DMS79 (cell line): ENCODE measurements at regions not wholly inside any gene's neighbourhood (a gene's known extent, or its start where the extent isn't known, plus 50 kb on each side); places are given as distances from the start of the nearest gene placed in this dataset.
"Not testable (repeated sequence)": the region's sequence is repeated elsewhere in the genome, so short reads cannot be mapped to it uniquely, and the experiment has no call there.

Experiments
- DNase-seq: peaks from one replicate; lab custom pipeline; 2025; lab: John Stamatoyannopoulos, UW

DNA sequence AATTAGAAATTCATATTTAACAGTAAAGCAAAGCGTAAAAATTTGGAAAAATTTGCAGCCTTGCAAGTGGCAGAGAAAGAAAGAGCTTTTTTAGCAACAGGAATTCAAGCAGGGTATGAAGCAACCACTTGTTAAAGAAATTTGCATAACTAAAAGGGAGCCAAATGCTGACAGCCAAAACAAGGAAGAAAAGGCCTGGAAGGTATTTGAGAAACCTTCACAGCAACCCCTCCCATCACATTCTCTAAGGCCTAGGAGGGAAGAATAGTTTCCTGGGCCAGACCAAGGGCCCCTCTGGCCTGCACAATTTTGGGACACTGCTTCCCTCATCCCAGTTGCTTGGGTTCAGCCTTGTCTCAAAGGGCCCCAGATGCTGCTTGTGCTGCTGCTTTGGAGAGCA lies 672.4 kb upstream of the TMPRSS15 start:
- DNase-seq: no peak

GRCh38 chr21:19109694-19110093 lies 706.1 kb upstream of the TMPRSS15 start:
- no peak for DNase-seq

- DNase-seq: not testable (repeated sequence)
Observed at GRCh38 chr21:19119259-19119658, 715.7 kb upstream of the TMPRSS15 start.

- DNase-seq: no peak
Observed at GRCh38 chr21:19120591-19120990, 717.0 kb upstream of the TMPRSS15 start.

- DNase-seq: no peak
Observed at GRCh38 chr21:19122356-19122755, 718.8 kb upstream of the TMPRSS15 start.

- DNase-seq: no peak
Observed at GRCh38 chr21:19123053-19123452, 719.5 kb upstream of the TMPRSS15 start.

GRCh38 chr21:19123525-19123924 lies 719.9 kb upstream of the TMPRSS15 start:
- no peak for DNase-seq

DNA sequence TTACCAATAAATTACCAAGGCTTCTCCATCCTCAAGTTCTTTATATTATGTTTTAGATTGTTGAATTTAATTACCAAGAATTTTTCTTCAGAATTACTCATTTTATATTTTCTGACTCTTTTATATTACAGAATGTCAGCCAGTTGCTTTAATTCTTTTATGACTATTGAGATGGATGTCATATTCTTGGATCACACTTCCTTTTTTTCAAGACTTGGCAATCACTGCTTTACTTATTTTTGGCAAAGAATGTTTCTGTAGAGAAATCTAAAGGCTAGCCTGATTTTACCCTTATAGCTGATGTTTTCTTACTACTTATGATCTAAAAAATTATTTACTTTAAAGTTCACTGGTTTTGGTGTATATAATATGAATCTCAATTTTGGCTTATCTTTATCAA lies 721.1 kb upstream of the TMPRSS15 start:
- no peak for DNase-seq

- DNase-seq: no peak
Observed at GRCh38 chr21:19130379-19131028, 726.9 kb upstream of the TMPRSS15 start.

GRCh38 chr21:19141511-19141910 lies 737.9 kb upstream of the TMPRSS15 start:
- no peak for DNase-seq

DNA sequence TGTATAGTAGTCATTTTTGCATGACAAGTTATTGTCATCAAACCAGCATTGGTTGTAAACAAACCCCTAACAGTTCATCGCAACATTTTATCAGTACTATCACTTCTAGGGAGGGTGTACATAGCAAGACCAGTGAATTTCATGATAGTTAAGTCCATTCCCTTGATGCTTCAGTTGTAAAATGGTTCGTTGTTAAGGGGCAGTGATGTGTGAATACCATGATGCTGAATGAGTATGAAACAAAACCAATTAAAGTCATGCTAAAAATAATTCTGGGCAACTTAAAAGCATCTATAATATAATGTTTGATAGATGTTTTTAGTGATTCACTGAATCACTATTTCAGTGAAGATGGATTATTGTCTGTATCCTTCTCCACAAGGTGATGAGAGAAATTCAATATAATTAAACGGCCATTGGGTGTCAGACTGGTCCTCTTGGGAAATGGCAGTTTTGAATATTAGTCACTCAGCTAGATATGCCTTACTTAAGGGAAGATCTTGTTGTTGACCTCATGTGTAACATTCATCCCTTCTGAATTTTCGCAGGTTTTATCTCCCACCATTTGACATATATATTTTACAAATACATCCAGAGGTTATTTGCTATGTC lies 742.2 kb upstream of the TMPRSS15 start:
- no peak for DNase-seq

DNA sequence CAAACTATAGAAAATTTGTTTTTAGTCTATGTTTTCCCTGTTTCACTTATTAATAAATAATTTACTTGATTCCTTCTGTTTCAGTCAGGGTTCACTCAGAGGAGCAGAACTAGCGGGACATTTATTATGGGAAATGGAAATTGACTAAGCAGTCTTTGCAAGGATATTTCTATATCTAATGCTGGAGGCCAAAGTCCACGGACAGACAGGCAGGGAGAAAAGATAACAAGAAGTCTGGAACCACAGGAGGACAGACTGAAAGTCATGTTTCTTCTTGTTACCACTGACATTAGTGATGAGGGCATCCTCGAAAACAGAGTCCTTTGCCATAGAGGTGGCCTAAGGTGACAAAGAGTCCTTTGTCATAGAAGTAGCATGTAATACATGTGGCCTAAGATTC lies 744.5 kb upstream of the TMPRSS15 start:
- no peak for DNase-seq

DNA sequence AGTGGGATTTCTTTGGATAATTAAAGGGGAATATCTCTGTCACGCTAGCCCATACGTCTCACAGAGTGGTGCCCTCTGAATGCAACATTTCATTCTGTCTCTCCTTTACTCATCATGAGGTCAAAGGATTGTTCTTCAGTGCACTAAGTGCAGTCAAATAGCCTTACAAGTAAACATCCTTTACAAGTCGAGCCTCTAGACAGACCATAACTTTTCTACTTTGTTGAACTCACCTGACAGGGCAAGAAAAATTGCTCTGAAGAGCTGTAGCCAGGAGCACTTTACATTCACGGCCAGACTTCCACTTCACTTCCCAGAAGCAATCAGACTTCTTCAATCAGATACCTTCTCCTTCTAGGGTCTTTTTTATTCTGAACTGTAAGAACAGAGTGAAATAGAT lies 768.0 kb upstream of the TMPRSS15 start:
- DNase-seq: no peak

DNA sequence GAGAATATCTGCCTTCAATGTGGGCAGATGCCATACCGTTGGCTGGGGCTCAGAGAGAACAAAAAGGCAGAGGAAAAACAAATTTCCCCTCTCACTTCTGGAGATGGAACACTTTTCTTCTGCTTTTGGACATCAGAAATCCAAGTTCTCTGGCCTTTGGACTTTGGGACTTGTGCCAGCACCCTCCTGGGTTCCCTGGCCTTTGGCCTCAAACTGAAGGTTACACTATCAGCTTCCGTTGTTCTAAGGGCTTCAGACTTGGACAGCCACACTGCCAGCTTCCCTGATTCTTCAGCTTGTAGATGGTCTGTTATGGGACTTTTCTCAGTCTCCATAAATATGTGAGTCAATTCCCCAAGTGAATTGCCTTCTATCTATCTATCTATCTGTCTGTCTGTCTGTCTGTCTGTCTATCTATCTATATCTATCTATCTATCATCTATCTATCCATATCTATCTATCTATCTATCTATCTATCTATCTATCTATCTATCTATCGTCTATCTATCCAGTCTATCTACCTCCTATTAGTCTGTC lies 778.1 kb upstream of the TMPRSS15 start:
- no peak for DNase-seq

DNA sequence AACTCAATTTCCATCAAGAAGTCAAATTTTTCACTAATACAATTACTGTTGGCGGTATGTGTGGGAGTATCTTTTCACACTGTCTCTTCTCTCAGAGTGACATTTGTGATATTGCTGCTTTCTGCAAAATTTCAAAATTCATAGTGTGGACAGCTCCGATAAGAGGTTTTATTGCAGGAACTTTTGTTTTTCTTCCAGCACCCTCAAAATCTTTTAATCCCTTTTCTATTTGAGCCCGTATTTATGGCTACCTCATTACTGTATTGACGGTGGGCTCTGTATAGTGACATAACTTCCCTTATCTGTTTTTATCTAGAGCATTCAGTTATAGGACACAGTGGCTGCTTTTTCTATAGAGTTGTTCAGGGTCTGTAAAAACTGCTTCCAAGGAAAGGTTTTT lies 794.4 kb upstream of the TMPRSS15 start:
- DNase-seq: no peak

DNA sequence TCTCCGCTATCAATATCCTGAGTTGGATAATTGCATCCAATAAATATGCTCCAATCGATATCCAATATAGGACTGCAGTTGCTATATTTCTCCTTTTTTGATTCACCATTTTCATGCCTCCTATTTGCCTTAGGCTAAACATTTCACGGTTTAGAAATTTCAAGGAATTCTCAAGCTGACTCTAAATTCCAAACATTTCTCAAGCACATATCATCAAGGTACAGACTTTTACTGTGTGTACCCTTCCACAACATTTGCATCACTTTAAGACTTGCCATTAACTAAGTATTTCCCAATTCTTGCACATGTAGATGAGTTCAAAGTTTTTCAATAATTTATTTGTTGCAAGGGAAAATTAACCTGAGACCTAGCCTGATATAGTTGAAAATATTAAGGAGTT lies 795.2 kb upstream of the TMPRSS15 start:
- DNase-seq: no peak

DNA sequence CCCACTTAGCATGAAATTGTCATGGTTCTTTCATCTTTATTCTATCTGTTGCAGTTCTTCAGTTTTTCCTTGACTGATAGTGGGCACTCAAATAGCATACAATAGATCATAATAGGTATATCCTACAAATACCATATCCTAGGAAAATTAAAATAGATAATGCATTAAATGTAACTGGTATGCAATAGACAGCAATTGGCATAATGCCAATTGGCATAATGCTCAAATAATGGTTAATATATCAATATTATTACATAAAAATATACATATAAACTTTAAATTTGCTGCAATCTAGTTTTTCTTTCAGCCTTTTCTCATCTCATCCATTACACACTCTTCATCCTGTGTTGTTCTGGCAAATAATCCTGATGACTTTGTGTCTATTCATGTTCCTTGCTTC lies 814.6 kb upstream of the TMPRSS15 start:
- DNase-seq: no peak

GRCh38 chr21:19224090-19224489 lies 820.5 kb upstream of the TMPRSS15 start:
- DNase-seq: no peak

GRCh38 chr21:19228226-19228625 lies 824.6 kb upstream of the TMPRSS15 start:
- no peak for DNase-seq

DNA sequence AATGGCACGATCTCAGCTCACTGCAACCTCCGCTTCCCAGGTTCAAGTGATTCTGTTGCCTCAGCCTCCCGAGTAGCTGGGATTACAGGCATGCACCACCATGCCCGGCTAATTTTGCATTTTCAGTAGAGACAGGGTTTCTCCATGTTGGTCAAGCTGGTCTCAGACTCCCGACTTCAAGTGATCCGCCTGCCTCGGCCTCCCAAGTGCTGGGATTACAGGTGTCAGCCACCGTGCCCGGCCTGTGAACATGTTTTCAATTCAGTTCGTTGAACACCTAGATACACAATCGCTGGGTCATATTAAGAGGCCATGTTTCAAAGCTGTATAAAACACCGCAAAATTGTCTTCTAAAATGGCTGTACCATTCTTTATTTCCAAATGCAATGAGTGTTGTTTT lies 830.3 kb upstream of the TMPRSS15 start:
- not testable (repeated sequence) for DNase-seq

- no peak for DNase-seq
Observed at GRCh38 chr21:19236209-19236608, 832.6 kb upstream of the TMPRSS15 start.

DNA sequence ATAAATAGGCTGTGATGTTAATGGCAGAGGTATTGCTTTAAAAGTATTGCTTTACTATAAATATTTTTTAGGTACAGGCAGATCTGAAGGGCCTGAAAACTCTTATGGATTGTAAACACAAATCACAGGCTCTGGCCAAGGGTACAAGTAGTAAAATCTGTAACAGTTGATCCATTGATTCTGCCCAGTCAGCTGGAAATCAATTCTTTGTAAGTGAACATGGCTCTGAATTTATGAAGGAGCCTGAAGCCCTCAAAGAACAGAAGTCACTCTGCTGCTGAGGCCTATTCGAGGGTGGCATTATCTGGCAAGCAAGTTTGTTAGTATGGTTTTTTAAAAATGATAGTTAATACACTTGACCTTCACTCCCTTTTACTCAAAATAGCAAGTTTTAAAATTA lies 834.0 kb upstream of the TMPRSS15 start:
- no peak for DNase-seq

DNA sequence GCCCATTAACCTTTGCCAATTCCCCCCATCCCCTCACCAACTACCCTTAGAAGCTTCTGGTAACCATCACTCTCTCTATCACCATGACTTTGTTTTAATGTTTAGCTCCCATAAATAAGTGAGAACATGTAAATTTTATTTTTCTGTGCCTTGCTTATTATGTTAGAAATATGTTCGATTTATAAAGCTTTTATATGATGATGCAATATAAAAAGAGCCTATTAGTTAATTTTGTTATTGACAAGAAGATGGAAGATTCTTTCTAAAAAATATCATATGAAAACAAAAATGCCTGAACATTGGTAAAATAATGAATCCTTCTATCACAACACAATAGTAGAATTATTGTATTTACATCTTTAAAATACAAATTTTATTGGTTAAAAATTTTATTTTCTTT lies 836.1 kb upstream of the TMPRSS15 start:
- no peak for DNase-seq
